NCI-H1105 treated with DMSO at 0.1 percent for 48 hours (cell line): ENCODE measurements at regions not wholly inside any gene's neighbourhood (a gene's known extent, or its start where the extent isn't known, plus 50 kb on each side); places are given as distances from the start of the nearest gene placed in this dataset.

Experiments
- DNase-seq: peaks from one replicate; lab custom pipeline; 2025; lab: John Stamatoyannopoulos, UW

- DNase-seq: no peak
Measured at GRCh38 chr6:167756597-167756996, 70.1 kb upstream of the AFDN start.

GRCh38 chr6:167757249-167757648 is 69.5 kb upstream of the AFDN start:
- DNase-seq: no peak

GRCh38 chr6:167757821-167758220 is 68.9 kb upstream of the AFDN start:
- no peak for DNase-seq

- no peak for DNase-seq
Measured at GRCh38 chr6:167758309-167759023, 68.2 kb upstream of the AFDN start.

GRCh38 chr6:167759206-167759605 is 67.5 kb upstream of the AFDN start:
- no peak for DNase-seq

- no peak for DNase-seq
Measured at GRCh38 chr6:167759912-167760311, 66.8 kb upstream of the AFDN start.

GRCh38 chr6:167760979-167761793 is 65.5 kb upstream of the AFDN start:
- DNase-seq: no peak

- DNase-seq: peak; percentile 57
Measured at GRCh38 chr6:167761794-167762258, 64.9 kb upstream of the AFDN start.

GRCh38 chr6:167762259-167762962 is 64.3 kb upstream of the AFDN start:
- no peak for DNase-seq

- no peak for DNase-seq
Measured at GRCh38 chr6:167763056-167763944, 63.4 kb upstream of the AFDN start.

GRCh38 chr6:167764215-167764614 is 62.5 kb upstream of the AFDN start:
- no peak for DNase-seq

- DNase-seq: no peak
Measured at GRCh38 chr6:167764713-167765479, 61.8 kb upstream of the AFDN start.

GRCh38 chr6:167766986-167767714 is 59.6 kb upstream of the AFDN start:
- DNase-seq: no peak

- no peak for DNase-seq
Measured at GRCh38 chr6:167767715-167768107, 59.0 kb upstream of the AFDN start.

- DNase-seq: no peak
Measured at GRCh38 chr6:167768471-167769215, 58.1 kb upstream of the AFDN start.

GRCh38 chr6:167769408-167770190 is 57.1 kb upstream of the AFDN start:
- DNase-seq: no peak

GRCh38 chr6:167770291-167770955 is 56.3 kb upstream of the AFDN start:
- DNase-seq: no peak

GRCh38 chr6:167774881-167775280 is 51.8 kb upstream of the AFDN start:
- DNase-seq: no peak
